ENCODE measurements at regions not wholly inside any gene's neighbourhood (a gene's known extent, or its start where the extent isn't known, plus 50 kb on each side); places are given as distances from the start of the nearest gene placed in this dataset.
"Not testable (repeated sequence)": the region's sequence is repeated elsewhere in the genome, so short reads cannot be mapped to it uniquely, and the experiment has no call there.

DNA sequence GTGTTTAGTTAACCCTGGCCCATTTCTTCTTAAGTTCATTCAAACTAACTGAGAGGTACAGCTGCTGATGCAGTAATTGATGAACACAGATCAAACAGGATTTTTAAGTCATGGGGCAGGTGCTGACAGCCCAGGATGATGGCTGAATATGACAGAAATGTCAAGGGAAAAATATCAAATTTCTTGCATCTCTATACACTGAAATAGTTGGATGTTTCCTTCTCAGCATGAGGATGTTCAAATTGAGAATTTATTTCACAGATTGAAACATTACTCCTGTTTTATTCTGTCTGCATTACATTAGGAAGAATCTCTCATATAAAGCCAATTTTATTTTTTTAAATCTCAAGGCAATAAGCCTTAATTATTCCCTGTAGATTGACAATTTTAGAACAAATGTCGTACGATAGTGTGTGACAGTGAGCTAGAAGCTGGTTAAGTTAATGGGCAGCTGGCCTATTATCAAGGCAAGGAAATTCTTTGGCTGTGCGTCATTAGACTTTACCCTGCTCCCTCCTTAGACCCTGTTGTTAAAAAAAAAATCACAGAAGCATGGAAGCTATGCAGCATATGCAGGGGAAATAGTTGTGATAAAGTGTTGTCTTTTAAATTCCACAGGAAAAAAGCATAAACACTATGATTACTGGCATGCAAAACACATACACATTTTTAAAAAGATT, 183.8 kb upstream of the KCNMB2 start:
- no peak for DNase-seq (ENCODE audit: low spot score)

GRCh38 chr3:178353006-178353694, 183.1 kb upstream of the KCNMB2 start:
- DNase-seq (ENCODE audit: low spot score) = no peak

DNA sequence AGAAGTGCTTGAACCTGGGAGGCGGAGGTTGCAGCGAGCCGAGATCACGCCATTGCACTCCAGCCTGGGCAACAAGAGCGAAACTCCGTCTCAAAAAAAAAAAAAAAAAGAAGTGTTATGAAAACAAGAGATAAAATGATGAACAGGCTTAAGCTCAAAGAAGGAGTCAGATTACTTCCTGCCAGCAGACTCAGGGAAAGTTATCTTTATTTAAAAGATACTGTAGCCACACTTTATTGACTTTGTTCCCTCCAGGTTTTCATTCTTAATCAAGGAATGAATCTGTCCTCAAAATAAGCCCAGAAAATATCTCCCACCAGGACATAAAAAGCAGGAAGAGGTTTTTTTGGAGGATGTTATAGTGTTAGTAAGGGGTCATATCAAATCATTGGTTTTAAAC, 176.5 kb upstream of the KCNMB2 start:
- no peak for DNase-seq (ENCODE audit: low spot score)

DNA sequence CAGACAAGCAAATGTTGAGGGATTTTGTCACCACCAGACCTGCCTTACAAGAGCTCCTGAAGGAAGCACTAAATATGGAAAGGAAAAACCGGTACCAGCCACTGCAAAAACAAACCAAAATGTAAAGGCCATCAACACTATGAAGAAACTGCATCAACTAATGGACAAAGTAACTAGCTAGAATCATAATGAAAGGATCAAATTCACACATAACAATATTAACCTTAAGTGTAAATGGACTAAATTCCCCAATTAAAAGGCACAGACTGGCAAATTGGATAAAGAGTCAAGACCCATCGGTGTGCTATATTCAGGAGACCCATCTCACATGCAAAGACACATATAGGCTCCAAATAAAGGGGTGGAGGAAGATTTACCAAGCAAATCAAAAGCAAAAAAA, 173.2 kb upstream of the KCNMB2 start:
- DNase-seq (ENCODE audit: low spot score) = not testable (repeated sequence)

GRCh38 chr3:178367817-178368617, 168.2 kb upstream of the KCNMB2 start:
- DNase-seq (ENCODE audit: low spot score) = no peak

DNA sequence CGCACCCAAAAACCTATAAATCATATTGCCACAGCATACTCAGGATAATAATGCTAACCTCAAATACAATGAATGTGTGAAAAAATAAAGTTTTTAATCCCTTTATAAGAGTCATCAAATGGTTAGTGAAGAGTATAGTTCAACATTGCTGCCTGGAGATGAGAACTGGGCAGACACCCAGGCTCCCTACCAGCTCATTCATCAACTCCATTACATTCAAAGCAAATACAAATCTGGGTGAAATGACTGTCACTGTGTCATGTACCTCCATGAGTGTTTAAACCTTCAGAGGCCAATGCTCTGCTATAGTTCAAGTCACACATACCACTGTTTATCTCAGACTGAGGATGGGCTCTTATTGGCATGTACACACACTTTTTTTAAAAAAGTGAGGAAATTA, 167.2 kb upstream of the KCNMB2 start:
- no peak for DNase-seq (ENCODE audit: low spot score)

DNA sequence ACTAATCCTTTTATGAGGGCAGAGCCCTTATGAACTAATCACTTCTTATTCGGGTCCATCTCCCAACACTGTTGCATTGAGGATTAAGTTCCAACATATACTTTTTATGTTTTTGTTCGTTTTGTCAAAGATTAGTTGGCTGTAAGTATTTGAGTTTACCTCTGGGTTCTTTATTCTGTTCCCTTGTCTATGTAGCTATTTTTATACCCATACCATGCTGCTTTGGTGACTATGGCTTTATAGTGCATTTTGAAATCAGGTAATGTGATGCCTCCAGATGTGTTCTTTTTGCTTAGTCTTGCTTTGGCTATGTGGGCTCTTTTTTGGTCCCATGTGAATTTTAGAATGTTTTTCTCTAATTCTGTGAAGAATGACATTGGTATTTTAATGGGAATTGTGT, 166.4 kb upstream of the KCNMB2 start:
- no peak for DNase-seq (ENCODE audit: low spot score)

GRCh38 chr3:178370387-178370786, 165.8 kb upstream of the KCNMB2 start:
- no peak for DNase-seq (ENCODE audit: low spot score)

GRCh38 chr3:178381555-178381954, 154.7 kb upstream of the KCNMB2 start:
- DNase-seq (ENCODE audit: low spot score) = no peak

DNA sequence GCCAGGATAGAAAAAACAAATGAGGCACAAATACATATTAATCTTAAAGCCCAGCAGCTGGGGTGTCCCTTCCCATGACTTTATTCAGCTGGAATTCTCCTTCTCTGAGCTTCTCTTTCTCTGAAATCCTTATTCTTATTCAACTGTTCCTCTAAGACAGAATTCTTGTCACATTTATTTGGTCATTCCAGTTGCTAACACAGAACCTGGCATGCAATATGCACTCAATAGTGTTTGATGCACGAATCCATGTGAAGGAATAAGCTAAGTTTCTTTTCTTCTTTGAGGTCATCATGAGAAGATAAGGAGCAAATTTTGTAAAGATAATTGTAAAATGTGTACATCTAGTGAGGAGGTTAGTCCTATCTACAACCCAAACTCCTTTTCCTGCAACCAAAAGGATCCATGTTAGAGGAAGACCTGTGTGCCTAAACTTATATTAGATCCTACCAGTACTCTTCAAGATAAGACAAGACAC, 154.2 kb upstream of the KCNMB2 start:
- no peak for DNase-seq (ENCODE audit: low spot score)

GRCh38 chr3:178382449-178383061, 153.7 kb upstream of the KCNMB2 start:
- no peak for DNase-seq (ENCODE audit: low spot score)

DNA sequence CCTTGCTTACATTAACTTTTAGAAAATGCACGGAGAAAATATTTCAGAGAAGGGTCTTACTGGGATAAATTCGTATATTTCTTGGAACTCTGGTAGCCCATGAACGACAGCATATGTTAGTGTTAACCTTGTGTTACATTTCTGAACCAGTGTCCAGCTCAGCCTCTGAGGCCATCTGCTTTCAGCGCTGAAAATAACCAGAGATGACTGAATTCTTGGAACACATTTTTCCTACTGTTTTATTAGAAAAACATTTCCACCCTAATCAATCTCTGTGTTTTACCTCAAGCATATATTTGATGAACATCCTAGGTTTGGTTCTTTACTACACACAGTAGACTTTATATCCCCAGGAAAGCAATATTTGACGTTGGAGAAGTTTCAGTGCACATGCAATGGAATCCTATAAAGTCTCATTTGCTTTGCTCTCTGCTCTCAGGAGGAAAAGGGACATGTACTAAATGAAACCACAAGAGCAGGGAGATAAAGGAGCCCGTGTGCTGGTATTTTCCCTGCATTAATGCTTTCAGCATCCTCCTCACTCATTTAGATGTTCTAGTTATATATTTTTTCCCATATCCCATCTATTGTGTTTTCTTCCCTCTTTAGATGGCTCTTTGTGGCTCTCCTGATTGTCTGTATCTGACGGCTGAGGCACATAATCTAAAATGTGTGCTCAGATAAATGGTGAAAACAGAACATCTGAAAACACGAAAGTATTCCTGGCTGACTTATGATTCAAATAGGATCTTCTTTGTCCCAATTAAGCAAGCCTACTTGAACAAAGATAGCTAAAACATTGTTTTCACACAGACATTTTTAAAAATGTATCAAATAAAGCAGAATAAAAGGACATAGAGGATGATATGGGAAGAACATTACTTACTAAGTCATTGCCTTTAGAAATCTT, 151.7 kb upstream of the KCNMB2 start:
- no peak for DNase-seq (ENCODE audit: low spot score)

GRCh38 chr3:178385280-178385952, 150.8 kb upstream of the KCNMB2 start:
- no peak for DNase-seq (ENCODE audit: low spot score)

- no peak for DNase-seq (ENCODE audit: low spot score)
Observed at GRCh38 chr3:178386401-178386800, 149.8 kb upstream of the KCNMB2 start.

GRCh38 chr3:178386880-178387279, 149.4 kb upstream of the KCNMB2 start:
- no peak for DNase-seq (ENCODE audit: low spot score)

- no peak for DNase-seq (ENCODE audit: low spot score)
Observed at GRCh38 chr3:178388473-178388872, 147.8 kb upstream of the KCNMB2 start.

DNA sequence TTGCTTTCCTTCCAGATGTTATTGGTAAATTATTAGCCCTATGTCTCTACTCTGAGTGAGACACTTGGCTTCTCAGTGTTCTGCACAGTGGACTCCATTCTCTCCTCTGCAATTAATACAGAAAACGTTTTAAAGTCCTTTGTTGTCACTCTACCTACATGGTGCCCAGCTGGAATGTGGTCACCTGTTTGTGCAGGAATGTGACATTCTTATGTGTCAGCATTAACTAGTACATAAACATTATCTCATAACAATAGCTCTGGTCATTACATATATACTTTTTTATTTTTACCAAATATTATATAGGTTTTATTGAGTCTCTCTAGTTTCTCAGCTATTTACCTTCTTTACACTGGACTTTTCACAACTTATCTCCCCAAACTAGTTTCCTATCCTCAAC, 147.0 kb upstream of the KCNMB2 start:
- no peak for DNase-seq (ENCODE audit: low spot score)

- DNase-seq (ENCODE audit: low spot score) = no peak
Observed at GRCh38 chr3:178392511-178392926, 143.7 kb upstream of the KCNMB2 start.

GRCh38 chr3:178393146-178393545, 143.1 kb upstream of the KCNMB2 start:
- no peak for DNase-seq (ENCODE audit: low spot score)

DNA sequence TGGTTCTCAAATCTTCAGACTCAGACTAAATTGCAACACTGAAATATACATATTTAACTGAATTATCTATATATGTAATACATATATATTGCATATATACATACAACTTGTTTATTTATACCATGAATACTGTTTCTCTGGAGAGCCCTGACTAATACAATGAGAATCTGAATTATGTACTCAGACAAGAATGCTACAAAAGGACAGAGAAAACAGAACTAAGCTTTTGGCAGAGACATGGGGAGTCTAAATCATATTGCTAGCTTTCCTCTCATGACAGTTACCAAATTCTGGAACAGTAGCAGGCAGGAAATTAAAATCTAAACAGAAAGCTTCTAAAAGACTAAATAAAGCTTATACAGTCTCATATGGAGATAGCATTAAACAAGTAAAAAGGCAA, 142.4 kb upstream of the KCNMB2 start:
- no peak for DNase-seq (ENCODE audit: low spot score)

DNA sequence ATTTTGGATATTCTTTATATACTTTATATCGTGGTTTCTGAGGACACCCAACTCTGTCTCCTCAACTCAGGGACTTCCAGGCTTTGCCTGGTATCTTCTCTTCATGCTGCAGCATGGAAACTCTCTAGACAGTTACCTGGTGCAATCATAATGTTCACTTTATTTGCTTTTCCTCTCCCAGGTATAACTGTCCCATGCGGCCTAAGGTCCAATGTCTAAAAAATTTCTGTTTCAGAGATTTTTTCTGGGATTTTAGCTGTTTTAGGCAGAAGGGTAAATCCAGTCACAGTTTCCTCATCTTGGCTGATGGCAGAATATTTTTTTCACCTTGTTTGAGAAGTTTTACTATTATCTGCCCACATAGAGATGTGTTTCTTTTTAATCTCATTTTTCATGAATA, 139.9 kb upstream of the KCNMB2 start:
- DNase-seq (ENCODE audit: low spot score) = no peak

Data from HuH-7.5 (cell line).